GM18508 (cell line): ENCODE measurements at regions not wholly inside any gene's neighbourhood (a gene's known extent, or its start where the extent isn't known, plus 50 kb on each side); places are given as distances from the start of the nearest gene placed in this dataset.

ENCODE experiments used
- ATAC-seq: cut with Tn5 transposase; IDR thresholded peaks from one replicate; pipeline ENCODE4 v1.9.1; 2021; ENCODE audit warnings: moderate number of reproducible peaks; ENCODE audit not compliant: insufficient read depth, unreplicated experiment

DNA sequence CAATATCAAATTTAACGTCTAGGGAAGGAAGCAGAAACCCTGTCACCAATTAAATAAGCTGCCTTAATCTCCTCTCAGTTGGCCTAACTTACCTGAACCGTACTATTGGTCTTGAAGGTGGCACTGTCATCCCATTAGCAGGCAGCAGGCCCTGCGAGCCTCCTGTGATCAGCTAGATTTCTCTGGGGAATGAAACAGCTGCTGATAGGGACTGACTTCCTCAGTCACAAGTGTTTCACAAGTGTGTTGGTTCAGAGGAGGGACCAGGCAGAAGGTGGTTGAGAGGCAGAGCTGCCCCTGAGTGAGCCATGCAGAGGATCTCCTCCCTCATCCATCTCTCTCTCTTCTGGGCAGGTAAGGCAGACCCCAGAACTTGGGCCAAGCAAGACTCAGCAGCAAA is 166.8 kb downstream of the DAD1 start:
- ATAC-seq = no peak

DNA sequence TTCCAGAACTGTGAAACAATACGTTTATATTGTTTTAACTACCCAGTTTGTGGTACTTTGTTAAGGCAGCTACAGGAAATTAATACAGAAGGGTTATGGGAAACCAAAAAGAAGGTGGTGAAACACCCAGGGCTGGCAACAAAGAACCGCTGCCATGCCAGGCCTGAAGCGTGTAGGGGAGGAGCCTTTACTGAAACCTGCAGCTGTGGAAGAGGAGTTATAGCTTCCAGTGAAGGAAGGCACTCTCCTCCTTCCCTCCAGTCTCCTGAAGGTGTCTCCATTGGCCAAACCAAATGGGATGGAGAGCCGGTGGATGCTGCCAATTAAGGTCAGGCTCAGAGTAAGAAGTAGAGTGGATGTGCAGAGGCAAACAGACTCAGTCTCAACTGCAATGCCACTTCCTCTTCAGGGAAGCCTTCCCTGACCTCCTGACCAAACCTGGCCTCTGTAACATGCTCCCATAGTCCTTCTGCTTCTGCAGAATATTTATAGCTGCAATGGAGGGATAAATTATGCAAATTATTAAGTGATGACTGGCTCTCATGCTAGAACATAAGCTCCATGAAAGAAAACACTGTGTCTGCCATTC is 168.3 kb downstream of the DAD1 start:
- no peak for ATAC-seq

DNA sequence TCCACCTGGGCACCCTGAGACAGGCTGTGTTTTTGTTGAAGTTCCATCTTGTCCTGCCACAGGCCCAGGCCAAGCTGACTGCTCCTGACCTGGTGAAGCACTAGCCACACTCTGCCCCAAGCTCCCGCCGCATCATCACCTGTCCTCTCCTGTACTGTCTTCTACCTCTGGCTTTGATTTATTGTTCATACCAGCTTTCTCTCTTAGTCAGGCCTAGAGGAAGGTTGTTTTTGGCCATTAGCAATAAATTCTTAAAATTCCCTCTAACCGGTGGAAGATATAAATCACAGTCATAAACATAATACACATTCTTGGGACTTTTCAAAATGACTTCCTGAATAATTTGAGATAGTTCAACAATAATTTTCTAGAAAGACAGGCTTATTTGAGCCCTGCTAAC is 169.4 kb downstream of the DAD1 start:
- ATAC-seq = no peak

- ATAC-seq = no peak
These were observed 170.4 kb downstream of the DAD1 start for GRCh38 chr14:22418631-22419030.

GRCh38 chr14:22417914-22418313 is 171.1 kb downstream of the DAD1 start:
- no peak for ATAC-seq

DNA sequence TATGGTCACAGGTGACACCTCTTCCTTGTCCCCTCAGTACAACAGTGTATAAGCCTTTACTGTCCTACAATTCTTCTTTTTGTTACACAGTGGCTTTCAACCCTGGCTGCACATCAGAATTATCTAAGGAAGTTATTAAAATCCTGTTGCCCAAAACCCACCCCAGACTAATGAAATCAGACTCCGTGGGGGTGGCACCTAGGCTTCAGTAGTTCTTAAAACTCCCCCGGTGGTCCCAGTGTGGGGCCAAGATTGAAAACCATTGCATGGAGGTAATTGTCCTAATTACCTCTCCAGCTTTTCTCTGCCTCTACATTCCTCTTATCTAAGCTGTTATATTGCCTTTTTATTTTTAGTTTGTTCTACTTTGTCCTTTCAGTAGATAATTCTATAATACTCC is 172.8 kb downstream of the DAD1 start:
- ATAC-seq = no peak

DNA sequence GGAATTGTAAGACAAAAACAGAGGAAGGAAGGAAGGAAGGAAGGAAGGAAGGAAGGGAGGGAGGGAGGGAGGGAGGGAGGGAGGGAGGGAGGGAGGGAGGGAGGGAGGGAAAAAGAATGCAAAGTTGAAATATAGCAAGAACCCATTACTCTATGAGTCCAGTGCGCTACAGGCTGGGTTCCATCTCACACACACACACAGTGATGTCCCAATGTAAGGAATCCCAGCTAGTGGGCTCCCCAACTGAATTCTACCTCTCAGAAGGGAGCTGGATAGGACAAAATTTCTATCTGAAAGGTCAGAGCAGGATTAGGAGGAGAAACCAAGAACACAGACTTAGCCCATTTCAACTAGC is 173.4 kb downstream of the DAD1 start:
- no peak for ATAC-seq

DNA sequence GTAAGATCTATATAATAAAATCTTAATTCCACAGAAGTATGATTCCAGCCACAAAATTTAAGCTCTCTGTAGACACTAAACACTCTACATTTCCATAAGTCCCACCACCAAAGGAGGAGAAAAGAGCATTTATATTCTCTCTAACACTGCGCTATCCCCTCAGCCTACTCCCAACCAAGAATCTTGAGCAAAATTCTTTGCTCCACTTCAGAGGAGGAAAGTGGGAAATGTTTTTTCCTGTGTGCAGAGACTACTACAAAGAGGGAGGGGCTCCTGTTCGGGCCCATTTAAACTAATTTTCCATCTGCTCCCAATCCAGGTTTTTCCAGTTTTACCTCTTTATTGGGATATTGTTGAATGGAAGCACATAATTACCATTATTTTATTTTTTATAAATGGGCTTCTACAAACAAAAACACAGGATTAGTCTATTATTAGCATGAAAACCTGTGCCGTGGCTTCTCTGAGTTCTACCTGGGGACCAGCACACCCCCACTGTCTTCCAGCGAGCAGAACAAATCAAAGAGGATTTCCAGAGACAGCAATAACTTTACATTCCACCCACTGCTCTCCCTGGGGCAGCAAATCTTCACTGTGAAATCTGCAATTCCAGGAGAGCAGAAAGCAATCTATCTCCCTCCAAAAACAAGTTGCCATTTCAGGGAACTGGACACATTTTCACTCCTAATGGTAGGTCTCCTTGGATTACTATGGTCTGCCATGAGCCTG is 174.0 kb downstream of the DAD1 start:
- ATAC-seq = no peak

DNA sequence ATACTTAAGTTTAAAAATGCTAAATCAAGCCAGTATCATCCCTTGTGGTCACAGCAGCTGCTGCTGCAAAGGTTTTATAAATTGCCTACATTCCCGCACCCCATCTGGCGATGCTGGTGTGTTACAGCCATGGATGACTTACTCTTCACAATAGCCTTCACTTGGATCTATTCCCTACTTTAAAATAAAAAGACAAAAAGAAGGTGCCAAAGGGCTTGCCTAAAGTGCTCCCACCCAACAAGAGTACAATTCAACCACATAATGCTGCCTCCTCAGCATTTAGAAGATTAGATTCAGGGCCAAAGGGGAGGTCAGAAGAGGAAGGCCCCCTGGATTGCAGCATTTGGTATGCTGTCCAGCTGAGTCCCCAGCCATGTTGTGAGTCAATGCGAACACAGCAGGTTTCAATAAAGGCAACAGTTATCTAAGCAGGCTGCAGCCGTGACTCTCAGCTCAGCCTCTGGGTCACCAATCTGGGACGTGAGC is 176.1 kb downstream of the DAD1 start:
- ATAC-seq = no peak

DNA sequence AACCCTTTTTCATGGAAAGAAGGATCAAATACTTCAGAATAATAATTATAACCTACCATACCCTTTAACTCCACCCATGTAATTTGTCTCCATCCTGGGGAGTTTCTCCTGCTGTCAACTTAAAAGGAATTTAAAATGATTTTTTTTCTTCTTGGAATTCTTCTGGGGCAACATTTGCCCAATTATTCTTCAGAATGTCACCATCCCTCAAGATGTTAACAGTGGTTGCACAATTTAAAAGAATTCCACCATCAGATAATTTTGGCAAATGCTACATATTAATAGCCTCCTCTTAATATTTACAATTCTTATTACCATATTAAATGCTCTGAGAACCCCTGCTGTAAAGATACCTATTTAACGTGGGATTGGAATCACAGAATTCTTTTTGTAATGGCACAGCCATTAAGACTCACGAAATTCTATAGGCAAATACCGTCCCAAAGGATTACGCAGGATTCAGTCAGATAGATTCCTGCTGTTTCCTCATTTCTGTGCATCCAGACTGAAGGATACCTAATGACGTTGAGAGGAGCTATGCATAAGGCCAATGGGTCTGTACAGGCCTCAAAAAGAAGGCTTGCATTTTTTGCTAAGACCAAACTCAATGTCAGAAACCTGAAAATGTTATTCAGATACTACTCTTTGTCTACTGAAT is 177.5 kb downstream of the DAD1 start:
- ATAC-seq = no peak

GRCh38 chr14:22410497-22410896 is 178.5 kb downstream of the DAD1 start:
- no peak for ATAC-seq

DNA sequence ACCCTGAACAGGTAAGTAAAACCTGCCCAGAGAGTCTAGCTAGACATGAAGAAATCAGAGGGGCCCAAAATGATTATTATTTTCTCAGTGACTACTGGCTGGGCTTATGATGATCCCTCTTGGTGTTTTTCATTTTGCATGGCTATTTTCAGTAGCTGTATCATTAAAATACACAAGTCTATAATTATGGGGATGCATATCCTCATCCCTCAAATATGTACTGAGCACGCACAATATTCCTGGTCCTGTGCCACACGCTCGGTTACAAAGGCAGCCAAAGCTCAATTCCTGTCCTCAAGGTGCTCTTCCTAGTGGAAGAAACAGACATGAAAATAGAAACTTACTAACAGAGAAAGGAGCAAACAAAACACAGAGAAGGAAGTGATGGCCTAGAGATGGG is 180.0 kb downstream of the DAD1 start:
- no peak for ATAC-seq

DNA sequence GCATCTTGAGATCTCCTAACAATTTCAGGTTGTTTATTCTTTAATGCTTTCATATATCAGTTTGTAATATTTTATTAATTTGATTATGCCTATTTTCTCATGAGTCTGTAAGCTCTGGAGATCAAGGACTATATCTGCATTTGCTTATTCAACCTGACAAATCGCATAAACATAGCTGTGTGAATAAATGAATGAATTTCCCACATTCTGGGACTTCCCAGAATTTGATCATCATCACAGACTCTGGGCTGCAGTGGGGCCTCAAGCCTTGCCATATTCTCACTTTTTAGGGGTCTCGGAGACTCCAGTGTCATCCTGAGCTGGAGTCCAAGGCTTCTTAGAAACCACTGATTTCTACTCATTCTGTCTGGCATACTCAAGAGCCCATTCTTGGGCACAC is 180.5 kb downstream of the DAD1 start:
- no peak for ATAC-seq

- ATAC-seq = no peak
These were observed 182.0 kb downstream of the DAD1 start for GRCh38 chr14:22407033-22407432.

DNA sequence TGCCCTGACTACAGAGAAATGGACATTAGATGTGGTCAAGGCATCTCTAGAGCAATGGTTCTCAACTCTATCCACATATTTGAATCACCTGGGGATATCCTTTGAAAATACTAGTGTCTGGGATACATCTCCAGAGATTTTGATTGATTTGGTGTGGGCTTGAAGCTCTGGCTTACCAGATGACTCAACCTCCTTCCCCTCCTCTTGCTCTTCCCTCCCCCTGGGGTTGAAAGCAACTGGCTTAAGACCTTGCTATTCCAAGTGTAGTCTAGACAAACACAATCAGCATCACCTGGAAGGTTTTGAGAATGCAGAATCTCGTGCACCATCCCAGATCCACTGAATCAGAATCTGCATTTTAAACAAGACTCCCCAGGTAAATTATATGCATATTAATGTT is 183.8 kb downstream of the DAD1 start:
- ATAC-seq = no peak

GRCh38 chr14:22403296-22403695 is 185.7 kb downstream of the DAD1 start:
- ATAC-seq = no peak

DNA sequence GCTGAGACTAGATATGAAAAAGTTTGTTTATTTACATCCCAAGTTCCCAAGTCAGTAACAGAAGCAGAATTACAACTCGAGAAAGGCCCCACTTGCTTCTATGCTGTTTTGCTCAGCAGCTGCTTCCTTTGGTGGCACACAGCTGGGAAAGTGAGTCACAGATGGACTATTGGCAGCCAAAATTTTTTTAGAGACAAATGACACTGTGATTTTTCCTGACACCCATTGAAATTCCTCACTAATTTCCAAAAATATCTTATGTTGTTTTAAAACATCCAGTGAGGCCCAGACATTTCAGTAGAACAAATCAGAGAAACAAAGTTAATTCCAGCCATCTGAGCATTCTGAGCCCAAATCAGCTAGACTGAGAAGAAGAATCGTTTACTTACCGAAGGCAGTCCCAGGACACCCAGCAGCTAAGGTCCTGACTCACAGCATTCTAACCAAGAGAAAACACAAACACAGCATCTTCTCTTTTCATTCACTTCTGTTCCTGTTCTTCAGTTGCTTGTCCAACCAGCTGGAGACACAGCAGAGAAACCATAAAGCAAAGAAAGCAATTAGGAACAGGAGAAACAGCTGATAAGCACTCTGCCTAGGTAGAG is 188.3 kb downstream of the DAD1 start:
- no peak for ATAC-seq

- no peak for ATAC-seq
These were observed 189.2 kb downstream of the DAD1 start for GRCh38 chr14:22399776-22400175.

- no peak for ATAC-seq
These were observed 191.7 kb downstream of the DAD1 start for GRCh38 chr14:22397221-22397737.

GRCh38 chr14:22395803-22396202 is 193.2 kb downstream of the DAD1 start:
- no peak for ATAC-seq

GRCh38 chr14:22394616-22395015 is 194.4 kb downstream of the DAD1 start:
- no peak for ATAC-seq
